Stimulated activated CD4-positive, alpha-beta T cell treated with anti-CD3 and anti-CD28 coated beads, Interleukin-12 subunit alpha, Interleukin-12 subunit beta, amount 100 ng/mL, for 24 hours (primary cell): ENCODE measurements at regions not wholly inside any gene's neighbourhood (a gene's known extent, or its start where the extent isn't known, plus 50 kb on each side); places are given as distances from the start of the nearest gene placed in this dataset.
"Not testable (repeated sequence)": the region's sequence is repeated elsewhere in the genome, so short reads cannot be mapped to it uniquely, and the experiment has no call there.

Experiments
- DNase-seq, 2 experiments: peaks; one replicate each; pipeline ENCODE4 v3.0.0-alpha.2; 2020; ENCODE audit warnings: low read depth in 2 of 2

GRCh38 chr7:121744877-121745276 is 128.1 kb upstream of the PTPRZ1 start:
- no peak for DNase-seq

GRCh38 chr7:121744319-121744718 is 128.6 kb upstream of the PTPRZ1 start:
- DNase-seq = no peak

DNA sequence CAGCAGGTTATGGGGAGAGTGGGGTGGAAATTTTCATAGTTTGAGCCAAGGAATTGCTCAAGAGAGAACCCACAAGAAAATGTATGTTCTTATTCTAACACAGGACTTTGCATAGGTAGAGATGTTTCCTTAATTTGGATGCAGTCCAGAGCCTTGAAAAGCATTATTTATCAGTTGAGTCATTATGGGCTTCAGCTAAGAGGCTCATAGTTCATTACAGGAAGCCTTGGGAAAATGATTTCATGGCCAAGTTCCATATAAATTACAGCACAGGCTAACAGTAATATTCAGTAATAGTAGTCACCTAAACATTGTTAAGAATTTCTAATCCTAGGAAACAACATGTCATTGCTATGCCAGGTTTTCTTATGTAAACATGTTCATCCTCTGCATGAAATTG is 131.1 kb upstream of the PTPRZ1 start:
- no peak for DNase-seq

- DNase-seq = no peak
Measured at GRCh38 chr7:121739465-121739864, 133.5 kb upstream of the PTPRZ1 start.

DNA sequence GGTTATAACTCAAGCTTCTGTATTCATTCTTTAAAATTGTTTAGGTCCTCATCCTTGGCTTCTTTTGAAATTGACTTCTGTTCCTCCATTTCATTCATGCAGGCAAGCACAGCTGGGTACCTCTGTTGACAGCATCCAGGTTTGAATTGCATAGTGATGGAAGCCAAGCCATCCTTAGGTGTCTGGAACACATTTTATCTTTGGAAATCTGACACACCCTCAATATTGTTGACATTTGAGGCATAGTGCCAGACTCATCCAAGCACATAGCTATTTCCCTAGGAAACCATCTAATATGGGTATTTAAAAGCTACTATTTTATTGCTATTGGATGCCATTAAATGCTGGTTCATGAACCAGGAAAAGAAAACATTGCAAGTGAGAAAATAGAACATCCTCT is 142.1 kb upstream of the PTPRZ1 start:
- no peak for DNase-seq

DNA sequence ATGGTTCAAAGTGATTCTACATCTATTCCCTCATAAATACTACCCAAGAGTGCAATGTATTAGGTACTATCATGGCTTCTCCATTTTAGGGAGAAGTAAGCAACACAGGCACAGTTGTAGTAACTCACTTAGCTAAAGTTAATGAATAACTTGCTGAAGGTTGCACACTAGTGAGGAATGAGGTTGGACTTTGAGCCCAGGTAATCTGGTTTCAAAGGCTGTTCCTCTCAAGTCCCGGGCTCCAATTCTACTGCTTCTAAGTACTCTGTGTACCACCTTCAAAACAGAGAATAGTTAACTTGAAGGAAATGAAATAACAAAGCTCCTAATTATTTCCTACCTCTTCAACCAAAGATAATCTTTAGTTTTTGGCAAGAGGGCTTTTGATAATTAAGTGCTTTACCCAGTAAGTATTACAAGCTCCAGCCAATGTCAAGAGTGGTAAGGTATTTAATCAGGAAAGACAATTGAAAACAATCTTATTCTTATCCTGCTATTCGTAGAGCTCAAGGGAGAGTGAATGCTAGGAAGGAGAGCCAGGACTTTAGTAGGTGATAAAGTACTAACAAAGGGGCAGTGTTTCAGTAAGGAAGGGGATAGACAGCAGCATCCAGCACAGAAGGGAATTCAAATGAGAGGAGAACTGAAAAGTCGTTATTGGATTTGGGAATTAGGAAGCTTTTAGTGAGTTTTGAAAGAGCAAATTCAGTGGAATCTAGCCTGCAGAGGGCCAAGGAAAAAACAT is 158.2 kb upstream of the PTPRZ1 start:
- DNase-seq = no peak

DNA sequence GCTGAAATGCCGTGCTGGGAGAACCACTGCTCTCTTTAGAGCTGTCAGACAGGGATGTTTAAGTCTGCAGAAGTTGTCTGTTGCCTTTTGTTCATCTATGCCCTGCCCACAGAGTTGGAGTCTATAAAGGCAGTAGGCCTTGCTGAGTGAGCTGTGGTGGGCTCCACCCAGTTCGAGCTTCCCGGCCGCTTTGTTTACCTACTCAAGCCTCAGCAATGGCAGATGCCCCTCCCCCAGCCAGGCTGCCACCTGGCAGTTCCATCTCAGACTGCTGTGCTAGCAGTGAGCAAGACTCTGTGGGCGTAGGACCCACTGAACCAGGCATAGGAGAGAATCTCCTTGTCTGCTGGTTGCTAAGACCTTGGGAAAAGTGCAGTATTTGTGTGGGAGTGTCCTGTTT is 160.0 kb upstream of the PTPRZ1 start:
- not testable (repeated sequence) for DNase-seq

GRCh38 chr7:121697731-121698316 is 175.1 kb upstream of the PTPRZ1 start:
- no peak for DNase-seq

DNA sequence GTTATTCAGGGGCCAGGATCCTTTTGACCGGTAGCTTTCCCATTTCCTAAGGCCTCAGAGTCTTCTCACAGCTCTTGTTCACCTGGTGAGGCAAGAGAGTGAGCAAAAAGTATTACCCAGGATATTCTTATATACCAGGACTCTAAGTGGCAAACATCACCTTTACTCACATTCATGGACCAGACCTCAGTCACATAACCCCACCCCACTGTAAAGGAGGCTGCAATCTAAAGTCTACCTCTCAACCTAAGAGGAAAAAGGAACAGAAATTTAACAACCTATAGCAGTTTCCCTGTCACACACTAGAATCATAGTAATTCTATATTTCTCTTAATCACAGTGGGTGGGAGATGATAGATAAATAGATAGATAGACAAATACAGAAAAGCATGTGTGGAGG is 176.0 kb upstream of the PTPRZ1 start:
- DNase-seq = no peak

- no peak for DNase-seq
Measured at GRCh38 chr7:121689749-121690148, 183.2 kb upstream of the PTPRZ1 start.

DNA sequence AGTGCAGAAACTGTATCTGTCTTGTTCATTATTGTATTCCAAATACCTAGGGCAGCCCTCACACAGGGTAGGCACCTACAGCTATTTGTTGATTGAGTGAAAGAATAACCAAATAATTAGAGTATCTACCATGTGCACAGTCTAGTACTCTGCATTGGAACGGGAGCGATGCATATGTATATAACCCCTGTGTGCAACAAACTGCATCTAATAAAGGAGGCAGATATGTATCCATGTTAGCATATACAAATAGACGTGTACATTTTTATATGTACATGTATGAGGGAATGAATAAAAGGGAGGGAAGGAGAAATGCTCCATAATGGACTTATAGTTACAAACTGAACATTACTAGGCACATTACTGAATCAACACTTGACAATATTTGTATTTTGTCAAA is 191.3 kb upstream of the PTPRZ1 start:
- no peak for DNase-seq

DNA sequence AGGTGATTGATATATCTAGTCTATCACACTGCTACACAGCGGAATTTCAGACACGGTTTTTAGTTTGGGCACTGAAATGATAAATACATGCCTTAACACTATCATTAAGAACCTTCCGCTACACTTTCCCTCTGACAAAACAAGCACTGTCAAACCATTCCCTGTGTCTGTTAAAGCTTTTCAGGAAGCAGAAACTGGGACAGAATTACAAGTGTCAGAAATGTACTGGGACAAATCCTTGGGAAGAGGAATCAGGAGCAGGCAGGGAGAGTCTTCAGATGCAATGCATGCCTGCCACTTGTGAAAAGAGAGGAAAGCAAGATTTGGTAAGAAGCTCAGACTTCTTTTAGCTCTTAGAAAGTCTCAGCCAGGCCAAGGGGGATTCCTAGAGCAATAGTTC is 196.8 kb upstream of the PTPRZ1 start:
- DNase-seq = no peak

DNA sequence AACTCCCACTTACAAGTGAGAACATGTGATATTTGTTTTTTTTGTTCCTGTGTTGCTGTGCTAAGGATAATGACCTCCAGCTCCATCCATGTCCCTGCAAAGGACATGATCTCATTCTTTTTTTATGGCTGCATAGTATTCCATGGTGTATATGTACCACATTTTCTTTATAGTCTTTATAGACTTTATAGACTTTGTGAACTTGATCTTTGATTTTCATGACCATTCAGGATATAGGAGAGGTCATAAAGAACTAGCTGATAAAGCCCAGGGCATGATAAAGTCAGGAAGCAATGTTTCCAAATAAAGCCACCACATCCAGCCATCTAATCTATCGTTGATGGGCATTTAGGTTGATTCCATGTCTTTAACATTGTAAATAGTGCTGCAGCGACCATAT is 198.5 kb upstream of the PTPRZ1 start:
- DNase-seq = not testable (repeated sequence)

- no peak for DNase-seq
Measured at GRCh38 chr7:121669144-121669543, 203.8 kb upstream of the PTPRZ1 start.

DNA sequence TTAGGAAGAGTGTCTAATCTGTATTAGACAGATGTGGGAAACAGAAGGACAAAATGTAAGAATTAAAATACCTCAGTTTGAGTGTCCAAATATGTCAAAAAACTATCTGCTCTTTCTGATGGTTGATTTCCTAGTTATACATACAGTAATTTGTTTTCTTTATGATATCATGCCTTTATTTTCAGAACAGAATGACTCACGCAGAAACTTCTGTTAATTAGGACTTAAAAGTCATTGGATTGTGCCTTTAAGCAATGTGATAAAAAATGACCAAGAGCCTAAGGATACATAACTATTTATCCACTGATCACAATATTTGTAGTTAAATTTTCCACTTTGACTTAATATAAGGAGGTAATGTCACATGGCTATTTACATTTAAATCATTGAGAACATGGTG is 206.7 kb upstream of the PTPRZ1 start:
- DNase-seq = no peak

DNA sequence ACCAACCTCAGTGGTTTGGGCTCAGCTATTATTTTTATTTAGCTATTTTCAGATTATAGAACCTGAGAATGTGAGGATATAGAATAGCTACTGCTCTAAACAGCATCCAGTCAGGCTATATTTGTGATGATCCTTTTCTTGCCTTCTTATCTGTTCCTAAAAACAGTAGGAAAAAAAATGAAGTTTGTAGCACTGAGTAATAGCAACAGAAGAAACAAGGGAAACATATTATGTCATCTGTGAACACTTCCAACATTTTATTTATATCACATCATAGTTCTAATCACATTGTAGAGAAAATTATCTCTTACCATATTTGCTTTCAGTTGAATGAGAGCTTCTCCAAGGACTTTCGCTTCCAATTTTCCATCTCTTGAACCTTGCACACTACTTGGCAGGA is 229.6 kb upstream of the PTPRZ1 start:
- no peak for DNase-seq

- DNase-seq = no peak
Measured at GRCh38 chr7:121639705-121640104, 233.3 kb upstream of the PTPRZ1 start.

DNA sequence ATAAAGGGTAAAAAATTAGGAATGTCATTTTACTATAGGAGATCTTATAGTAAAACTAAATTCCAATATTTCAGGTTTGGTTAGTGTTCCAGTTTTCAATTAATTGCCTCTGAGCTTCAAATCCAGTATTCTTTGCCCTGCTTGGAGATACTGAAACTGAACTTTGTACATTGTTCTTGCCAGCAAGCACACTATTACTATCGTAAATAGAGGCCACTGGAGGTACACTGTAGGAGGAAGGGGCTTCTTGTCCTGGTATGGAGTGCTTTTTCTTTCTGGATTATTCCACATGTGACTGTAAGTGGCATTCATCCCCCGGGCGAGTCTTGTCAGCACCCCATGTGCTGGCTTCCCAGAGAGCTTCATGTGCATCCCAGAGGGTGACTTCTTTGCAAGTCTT is 234.7 kb upstream of the PTPRZ1 start:
- DNase-seq = no peak

- DNase-seq = no peak
Measured at GRCh38 chr7:121634356-121634755, 238.2 kb upstream of the FAM3C start.

DNA sequence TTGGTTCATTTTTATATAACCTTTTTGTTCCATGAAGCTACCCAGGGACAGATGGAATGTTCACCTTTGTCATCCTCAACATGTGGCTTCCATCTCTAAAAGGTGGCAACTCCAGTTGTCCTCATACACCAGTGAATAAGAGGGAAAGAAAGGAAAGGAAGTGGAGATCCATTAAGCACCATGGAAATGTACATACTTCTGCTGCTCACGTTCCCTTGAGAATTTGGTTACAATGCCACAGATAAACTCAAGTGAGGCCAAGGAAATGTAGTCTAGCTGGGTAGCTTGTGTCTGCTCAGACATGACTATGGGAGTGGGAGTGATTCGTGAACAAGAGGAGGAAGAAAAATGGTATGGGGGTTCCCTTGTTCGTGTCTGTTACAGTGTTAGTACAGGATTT is 237.1 kb upstream of the FAM3C start:
- DNase-seq = no peak

DNA sequence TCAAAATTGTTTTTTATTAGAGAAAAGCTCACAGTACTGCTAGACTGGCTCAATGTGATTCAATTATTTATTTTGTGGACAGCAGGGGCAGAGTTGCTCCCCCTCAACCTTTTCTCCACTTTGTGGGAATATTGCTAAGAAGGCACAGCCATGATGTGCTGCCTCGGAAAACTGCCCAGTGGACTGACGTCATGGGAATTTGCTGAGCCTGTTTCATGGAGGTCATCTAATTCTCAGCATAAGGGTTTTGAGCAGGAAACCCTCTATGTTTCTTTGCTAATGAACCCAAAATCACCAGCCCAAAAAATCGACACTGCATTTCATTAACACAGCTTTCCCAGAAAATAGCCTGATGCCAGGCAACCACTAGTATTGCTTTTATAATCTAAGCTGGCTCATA is 228.8 kb upstream of the FAM3C start:
- DNase-seq = no peak

DNA sequence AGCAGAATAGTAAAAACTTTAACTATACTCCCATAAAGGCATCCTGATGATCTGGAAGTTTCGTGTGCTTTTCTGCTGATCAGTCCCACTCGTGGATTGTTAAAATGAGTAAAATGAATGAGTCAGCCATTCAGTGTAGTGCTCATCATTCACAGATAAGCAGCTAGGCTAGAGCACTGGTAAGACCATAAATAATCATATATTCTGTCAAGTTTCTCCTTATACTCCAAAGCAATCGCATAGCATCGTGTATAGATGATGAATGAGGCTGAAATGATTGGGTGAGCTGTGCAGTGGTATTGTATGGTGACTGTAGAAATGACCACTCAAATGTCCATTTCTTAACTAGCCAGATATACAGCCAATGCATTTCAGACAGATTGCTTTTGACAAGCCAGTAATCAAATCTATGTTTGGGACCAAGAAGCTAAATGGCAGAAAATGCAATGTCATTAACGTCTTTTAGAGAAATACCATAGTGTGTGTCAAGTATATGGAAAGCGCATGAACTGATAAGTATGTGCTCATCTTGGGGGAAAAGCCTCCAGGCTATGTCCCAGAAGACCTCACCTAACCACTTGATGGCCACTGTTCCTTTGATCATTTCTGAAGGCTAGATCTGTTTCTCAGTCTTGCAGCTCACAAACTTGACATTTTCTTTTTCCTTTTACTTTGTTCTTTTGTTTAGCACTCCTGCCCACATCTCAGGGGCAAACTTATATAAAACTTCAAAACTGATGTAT is 227.2 kb upstream of the FAM3C start:
- no peak for DNase-seq

- DNase-seq = no peak
Measured at GRCh38 chr7:121621937-121622336, 225.8 kb upstream of the FAM3C start.
